ENCODE measurements at regions not wholly inside any gene's neighbourhood (a gene's known extent, or its start where the extent isn't known, plus 50 kb on each side); places are given as distances from the start of the nearest gene placed in this dataset.
"Not testable (repeated sequence)": the region's sequence is repeated elsewhere in the genome, so short reads cannot be mapped to it uniquely, and the experiment has no call there.

DNA sequence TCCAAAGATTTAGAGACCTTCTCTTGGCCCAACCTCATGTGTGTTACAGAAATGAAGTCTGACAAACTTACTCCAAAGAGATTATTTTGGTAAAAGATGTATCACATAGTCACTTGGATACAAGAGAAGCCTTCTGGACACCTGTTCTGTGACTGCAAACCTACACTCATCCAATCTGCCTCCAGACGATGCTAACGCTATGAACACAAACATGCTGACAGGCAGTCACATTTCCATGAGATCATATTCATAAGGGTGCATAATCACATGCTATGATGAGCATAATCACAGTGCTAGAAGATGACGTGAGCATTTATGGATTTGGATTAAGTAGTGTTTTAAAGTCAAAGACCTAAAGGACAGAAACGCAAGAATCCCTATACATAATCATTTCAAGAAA is 340.2 kb downstream of the HACE1 start:
- DNase-seq (ENCODE audit: low read depth in 2 of 2) = no peak

DNA sequence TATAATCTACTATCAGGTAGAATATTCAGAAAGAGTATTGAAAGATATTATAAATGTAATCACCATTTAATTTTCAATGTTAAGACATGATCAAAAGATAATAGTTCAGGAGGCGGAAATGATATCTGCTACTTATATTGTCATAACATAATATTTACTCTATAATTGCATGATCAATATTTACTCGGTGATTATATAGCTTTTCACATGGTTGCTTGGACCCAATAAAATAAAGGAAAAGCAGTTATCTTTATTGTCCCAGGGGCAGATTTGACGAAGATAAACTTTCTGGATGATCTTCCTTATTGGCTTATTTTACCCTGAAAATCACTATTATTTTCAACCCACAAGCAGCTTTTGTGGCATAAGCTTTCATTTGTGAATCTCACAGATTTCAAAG is 350.4 kb downstream of the HACE1 start:
- no peak for DNase-seq (ENCODE audit: low read depth in 2 of 2)

DNA sequence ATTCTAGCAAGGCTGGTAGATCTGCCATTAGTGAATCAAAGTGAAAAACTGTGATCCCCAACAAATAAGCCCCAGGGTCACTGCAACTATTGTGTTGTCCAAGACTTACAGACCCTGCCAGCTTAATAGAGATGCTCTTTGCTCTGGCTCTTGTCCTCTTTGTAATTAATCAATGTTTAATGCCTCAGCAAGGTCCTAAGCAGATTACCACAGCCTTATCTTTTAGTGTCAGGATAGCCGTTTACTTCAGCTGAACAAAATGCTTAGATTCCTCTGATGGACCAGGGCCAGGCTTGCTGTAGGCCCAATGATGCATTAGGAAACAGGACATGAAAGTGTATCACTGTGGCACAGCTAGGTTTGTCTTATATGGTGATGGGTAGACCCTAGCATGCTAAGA is 353.3 kb downstream of the HACE1 start:
- no peak for DNase-seq (ENCODE audit: low read depth in 2 of 2)

DNA sequence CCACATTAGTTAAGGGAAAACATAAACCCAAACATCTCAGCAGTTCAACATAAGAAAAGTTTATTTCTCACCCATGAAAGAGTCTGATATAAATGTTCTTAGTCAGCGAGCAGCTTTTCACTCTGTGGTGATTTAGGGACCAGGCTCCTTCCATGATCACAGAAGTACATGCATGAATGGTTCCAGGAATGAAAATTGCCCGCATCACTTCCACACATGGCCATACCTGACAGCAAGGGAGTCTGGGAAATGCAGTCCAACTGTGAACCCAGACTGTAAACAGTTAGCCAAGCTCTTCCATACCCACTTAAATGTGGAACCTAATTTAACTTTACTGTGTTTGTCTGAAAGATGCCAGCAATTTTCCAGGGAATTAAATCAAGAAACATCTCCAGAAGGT is 353.9 kb downstream of the HACE1 start:
- no peak for DNase-seq (ENCODE audit: low read depth in 2 of 2)

DNA sequence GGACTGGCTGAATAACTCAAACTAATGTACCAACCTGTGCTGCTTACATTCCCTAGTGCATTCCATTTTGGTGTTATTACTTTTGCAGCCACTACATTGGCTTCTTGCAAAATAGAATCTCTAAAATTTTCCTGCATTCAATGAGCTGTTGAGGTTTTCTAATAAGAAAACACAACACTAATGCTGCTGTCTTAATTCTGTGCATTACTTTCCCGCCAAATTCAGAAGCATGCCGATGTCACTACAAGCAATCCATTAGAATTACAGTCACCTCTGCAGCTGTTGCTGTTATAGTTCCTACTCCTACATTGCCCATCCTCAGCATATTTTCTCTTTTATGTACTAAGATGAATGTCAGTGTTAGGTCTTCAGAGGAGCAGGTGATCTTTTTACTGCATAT is 359.5 kb downstream of the HACE1 start:
- no peak for DNase-seq (ENCODE audit: low read depth in 2 of 2)

DNA sequence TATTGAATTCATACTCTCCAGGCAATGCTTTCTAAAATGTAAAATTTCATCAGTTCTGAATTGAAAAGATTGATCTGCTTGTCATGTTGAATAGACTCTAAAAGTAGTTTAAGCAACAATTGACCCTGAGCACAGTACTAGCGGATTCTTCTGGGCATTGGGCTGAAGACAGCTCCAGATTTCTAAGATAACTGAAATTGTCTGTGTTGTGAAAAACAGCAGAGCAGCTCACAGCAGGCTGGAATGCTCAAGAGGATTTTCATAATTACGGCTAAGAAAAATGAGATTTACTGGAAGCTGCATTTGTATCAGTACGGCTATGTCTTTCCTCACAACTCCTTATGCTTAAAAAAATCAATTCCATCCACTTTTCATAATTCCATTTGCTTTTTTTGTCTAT is 373.7 kb downstream of the HACE1 start:
- no peak for DNase-seq (ENCODE audit: low read depth in 2 of 2)

DNA sequence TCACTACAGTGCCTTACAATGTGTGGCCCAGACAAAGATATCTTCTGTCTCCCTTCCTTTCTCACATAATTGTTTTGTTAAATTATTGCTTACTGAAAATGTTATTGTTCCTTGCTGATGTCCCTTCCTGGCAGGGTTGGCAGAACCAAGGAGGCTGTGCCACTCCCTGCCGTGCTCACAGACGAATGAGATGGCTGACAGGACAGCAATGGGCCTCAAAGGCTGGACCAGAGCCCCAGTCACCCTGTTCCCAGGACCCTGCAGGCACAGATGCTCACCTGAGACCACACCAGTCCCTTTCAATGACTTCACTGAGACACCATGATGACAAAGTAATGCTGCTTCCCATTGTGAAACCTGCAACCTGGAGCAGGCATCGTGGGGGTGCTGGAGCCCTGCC is 375.1 kb downstream of the HACE1 start:
- no peak for DNase-seq (ENCODE audit: low read depth in 2 of 2)

DNA sequence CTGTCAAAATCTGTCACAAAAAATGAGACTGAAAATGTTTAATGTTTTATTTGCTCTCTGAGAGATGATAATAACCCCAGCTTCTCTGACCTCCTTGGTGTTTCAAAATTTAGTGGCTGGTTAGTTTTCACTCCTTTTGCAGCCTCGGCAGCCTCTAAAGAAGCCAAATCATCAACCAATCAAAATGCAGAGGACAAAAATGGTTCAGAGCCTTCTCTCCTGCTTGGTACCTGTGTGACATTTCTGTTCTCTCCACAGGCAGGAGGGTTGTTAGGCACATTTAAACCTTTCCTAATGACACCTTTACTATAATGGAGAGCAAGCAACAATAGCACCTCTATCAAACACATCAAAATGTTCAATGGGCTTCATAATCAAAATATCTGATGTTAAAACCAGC is 375.5 kb downstream of the HACE1 start:
- no peak for DNase-seq (ENCODE audit: low read depth in 2 of 2)

DNA sequence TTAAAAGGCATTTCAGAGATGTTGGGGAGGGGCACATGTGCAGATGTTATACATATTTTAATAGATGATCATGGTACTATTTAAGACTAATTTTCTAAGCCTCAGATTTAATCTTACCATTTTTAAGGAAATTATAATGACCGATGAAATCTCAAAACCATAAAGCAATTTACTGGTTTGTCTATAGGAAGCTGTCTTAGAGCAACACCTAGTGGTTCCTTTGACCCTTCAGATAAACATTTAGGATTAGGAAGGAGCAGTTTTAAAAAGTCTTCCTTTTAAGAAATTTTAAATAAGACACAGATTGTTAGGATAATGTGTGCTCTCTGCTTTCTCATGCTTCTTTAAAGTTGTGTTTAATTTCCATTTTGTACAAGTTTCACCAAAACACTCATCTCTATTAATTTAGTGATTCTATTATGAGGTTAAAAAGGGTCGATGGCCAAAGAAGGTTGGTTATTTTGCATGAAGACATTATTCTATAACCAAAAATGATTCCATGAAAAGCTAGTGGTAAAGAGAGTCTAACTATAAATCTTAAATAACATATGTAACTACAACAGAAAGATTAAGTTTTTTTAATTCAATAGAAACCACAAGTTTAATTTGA is 376.4 kb downstream of the HACE1 start:
- DNase-seq (ENCODE audit: low read depth in 2 of 2) = no peak

DNA sequence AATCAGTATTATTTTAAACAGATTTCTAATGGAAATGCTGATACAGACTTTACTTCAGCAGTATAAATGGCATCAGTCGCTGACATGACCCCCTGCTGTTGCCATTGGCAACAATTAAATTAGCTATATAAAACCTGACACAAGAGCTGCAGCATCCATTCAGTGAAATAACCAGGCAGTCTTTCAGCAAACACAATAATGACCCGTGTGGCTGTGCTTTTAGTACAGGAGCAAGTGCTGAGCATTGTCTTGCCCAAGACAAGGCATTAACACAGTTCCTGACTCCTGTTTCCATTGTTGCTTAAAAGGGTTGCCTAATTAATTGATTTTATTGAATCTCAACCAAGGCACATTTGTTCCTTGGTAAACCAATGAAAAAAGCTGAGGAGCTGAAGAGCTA is 382.1 kb downstream of the HACE1 start:
- no peak for DNase-seq (ENCODE audit: low read depth in 2 of 2)

DNA sequence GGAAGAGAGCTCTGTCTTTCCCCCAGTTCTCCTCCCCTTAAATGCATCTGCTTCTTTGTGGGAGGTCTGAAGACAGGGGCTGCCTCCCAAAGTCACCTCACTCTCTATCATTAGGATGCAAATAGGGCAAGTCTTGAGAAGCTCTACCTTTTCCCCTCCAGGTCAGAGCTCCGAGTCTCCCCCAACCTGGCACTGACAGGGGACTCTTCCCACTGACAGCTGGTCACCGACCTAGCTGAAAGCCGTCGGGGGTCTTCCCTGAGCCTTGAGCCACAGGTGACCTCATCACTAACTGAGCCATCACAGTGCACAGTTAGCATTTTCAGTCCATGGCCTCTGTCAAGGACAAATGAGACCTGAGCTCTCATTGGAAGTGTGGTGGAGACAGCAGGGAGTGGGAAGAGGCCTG is 386.7 kb downstream of the HACE1 start:
- no peak for DNase-seq (ENCODE audit: low read depth in 2 of 2)

DNA sequence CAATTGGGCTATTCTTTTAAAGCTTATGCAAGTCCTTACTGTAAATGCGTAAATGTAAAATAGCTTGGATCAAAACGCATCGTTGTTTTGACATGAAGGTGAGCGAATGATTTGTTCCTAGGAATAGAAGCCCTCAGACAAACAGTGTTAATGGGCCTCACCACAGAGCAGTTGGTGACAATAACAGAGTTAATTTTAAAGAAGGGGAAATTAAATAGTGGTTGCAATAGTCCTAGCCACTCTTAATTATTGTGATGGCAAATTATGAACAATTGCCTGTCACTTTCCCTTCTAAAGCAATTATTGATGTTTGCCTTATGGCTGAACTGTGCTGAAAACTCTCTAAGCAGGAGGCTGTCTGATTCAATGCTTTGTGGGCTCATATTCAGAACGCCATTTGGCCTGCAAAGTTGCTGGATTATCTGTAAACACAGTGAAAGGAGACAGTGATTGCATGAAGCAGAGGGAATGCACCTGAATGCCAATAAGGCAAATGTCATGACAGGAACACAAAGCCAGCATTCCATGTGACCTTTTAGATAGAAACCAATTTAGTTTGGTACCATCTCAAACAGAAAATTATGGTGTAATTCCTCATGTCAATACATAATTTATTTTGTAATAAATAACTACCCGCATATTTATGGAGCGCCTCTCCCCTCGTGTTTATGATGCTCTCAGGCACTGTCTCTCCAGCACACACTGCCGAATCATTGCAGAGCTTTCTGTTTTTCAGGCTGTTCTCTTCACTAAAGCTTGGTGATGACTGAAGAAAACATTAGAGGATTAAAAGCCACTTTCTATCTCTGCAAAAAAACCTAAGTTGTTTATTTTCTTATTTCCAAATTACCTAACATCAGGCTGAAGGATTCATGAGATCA is 387.5 kb downstream of the HACE1 start:
- no peak for DNase-seq (ENCODE audit: low read depth in 2 of 2)

DNA sequence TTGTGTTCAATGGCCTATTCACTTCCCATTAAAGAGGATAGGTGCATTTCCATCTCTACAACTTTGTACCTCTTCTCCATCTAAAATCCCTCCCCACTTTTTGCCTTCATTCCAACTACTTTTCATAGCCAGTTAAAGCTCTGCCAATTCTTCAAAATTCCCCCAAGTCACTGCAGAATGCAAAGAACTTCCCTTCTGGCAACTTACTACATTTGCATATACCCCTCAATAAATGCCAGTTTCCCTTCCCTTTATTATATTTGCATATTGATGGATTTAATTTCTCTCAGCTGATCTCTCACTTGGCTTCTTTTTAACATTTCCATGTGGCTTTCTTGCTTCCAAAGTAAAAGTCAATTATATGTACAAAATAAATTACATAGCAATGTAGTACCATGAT is 393.4 kb downstream of the HACE1 start:
- no peak for DNase-seq (ENCODE audit: low read depth in 2 of 2)

DNA sequence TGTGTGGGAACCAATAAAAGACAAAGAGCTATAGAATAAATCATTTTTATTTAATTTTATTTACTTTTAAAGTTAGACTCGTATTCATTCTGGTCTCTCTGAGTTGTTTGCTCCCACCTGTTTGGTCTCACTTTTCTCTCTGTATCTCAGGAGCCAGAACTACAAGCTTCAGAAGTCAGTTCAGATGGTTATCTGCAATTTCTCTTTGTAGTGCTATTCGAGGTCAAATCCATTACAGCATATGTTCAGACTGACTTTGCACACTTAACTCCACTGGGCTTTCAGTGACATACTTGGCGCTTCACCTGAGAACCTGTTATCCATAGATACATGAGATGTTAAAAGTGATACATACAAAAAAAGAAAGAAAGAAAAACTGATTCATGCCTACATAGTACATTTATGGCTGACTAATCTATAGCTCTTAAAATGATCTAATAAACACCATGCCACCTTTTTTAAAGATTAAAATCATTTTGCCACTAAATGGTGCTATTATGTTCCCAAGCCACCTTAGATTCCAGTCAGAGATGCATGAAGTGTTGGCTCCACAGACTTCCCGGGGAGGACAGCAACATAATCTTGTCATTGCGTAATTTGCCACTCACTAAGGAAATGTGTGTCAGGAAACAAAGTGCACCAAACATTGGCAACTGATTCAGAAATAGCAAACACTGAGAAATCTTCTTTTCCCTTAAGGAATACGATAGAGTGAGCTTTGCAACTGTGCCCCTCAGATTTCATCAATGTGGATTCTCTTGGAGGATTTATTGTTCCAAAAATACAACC is 396.7 kb downstream of the HACE1 start:
- no peak for DNase-seq (ENCODE audit: low read depth in 2 of 2)

DNA sequence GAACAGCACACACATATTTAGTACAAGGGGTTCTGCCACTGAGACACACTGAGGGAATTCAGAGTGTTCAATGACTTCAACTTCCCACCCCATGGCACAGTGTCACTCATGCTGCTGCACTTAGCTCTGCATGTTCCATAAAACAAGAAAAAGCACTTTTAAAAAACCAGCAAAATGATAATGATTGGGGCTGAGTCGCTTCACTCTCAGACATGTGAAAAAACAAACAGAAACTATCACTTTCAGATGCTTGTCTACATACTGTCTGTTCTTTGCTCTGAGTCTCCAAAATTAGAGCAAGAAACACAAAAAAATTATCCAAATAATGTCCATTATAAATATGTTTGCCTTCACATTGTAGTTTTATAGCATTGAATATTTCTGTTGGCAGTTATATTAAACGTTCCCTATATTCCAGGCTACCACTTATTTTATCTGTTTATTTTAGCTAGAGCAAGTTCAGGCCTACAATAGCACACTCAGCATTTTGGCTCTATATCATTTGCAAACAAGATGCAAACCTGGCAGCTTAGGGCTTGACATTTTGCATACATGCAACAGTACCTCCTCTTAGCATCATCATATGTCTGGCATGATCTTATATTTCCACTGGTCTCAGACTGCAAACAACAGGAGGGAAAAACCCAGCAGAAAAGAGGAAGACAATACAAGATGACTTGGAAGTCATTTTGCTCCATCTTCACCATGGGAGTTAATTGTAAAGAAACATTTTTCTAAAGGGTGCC is 398.8 kb downstream of the HACE1 start:
- no peak for DNase-seq (ENCODE audit: low read depth in 2 of 2)

DNA sequence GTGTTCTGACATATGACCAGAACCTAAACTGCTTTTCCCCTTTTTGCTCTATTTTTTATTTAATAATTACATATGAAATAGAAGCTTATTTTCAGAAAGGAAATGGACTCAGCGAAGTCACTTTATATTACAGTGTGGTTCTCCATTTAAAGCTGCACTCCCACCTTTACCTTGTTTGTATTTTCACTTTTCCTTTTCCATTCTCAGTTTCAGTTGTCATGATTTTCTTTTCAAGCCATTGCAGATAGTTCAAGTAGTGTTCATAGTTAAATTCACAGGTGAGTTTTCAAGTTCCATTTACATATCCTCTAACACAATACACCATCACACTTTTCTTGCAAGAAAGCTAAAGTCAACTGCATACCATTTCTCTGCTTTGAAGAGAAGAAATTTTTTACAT is 400.2 kb downstream of the HACE1 start:
- DNase-seq (ENCODE audit: low read depth in 2 of 2) = no peak

DNA sequence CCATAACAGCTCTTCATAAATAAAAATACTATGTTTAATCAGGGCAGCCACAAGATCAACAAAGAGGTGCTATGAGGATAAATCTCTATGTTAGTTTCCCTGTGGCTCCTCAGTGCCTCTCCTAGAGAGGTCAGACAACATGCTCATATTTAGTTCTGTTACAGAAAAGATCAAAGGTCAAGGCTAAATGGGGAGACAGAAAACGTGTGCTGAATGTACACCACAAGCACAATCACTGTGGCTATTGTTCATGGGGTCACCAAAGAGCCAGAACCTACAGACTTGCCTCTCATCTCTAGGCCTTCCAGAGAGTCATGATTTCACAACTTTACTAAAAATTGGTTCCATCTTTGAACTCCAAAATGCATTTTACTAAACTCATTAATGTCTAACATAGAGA is 409.8 kb downstream of the HACE1 start:
- no peak for DNase-seq (ENCODE audit: low read depth in 2 of 2)

DNA sequence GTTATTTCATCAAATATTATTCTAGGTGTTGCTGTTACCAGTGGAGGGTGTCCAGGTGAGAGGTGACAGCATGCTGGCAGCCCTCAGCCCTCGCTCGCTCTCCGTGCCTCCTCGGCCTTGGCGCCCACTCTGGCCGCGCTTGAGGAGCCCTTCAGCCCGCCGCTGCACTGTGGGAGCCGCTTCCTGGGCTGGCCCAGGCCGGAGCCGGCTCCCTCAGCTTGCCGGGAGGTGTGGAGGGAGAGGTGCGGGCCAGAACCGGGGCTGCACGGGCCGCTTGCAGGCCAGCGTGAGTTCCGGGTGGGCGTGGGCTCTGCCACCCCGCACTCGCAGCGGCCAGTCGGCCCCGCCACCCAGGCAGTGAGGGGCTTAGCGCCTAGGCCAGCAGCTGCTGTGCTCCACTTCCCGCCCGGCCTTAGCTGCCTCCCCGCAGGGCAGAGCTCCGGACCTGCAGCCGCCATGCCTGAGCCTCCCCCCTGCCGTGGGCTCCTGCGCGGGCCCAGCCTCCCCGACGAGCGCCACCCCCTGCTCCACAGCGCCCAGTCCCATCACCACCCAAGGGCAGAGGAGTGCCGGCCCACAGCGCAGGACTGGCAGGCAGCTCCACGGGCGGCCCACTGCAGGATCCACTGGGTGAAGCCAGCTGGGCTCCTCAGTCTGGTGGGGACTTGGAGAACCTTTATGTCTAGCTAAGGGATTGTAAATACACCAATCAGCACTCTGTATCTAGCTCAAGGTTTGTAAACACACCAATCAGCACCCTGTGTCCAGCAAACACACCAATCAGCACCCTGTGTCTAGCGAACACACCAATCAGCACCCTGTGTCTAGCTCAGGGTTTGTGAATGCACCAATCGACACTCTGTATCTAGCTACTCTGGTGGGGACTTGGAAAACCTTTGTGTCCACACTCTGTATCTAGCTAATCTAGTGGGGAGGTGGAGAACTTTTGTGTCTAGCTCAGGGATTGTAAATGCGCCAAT is 413.3 kb downstream of the HACE1 start:
- DNase-seq (ENCODE audit: low read depth in 2 of 2) = not testable (repeated sequence)

DNA sequence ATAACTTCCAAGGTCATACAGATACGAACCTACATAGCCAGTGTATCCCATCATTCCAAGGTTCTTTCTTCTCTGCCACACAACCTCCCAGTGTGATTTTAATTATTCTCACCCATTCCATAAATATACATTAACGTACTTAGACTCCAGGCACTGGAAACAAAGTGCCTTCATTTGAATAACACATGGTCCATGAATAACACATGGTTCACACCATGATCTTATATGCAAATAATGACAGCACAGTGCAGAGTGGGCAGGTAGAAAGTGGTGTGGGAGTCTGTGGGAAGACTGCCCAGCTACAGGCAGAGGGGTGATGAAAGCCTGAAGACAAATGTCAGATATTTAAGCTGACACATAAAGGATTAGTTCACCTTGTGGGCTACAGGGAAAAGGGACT is 425.2 kb downstream of the HACE1 start:
- DNase-seq (ENCODE audit: low read depth in 2 of 2) = no peak

DNA sequence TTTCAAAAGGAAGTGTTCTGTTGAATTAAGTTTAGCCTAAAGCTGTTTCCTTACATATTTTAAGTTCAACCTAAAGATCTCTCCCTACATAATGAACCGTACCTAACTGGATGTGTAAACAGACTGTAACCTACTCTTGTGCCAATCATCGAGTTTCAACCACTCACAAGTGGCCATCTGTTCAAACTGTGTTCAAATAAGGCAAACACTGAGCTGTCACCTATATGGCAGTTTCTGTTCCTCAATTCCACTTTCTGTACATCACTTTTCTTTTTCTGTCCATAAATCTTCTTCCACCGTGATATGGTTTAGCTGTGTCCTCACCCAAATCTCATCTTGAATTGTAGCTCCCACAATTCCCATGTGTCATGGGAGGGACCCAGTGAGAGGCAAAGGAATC is 428.6 kb downstream of the HACE1 start:
- DNase-seq (ENCODE audit: low read depth in 2 of 2) = no peak

DNA sequence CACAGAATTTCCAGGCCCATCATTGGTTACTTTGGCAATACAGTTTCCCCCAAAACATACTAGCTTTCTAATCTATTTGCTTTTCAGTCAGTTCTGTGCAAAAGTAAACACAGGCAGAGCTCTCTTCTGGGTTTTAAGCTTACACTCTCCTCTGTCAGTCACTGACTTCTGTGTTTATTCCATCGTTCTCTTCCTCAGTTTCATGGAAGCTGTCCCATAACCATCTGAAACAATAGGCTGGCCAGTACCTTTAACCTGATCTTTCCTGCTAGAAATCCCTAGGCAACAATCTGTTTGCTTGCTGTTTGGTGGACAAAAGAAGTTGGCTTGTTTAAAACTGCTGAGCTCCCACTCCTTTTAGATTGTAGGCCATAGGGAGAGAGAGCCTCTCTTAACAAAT is 431.5 kb downstream of the HACE1 start:
- no peak for DNase-seq (ENCODE audit: low read depth in 2 of 2)
